ENCODE measurements at regions not wholly inside any gene's neighbourhood (a gene's known extent, or its start where the extent isn't known, plus 50 kb on each side); places are given as distances from the start of the nearest gene placed in this dataset.
"Not testable (repeated sequence)": the region's sequence is repeated elsewhere in the genome, so short reads cannot be mapped to it uniquely, and the experiment has no call there.

GRCh38 chr11:116666673-116667249, 106.0 kb downstream of the BUD13 start:
- not testable (repeated sequence) for DNase-seq

GRCh38 chr11:116665523-116665922, 107.3 kb downstream of the BUD13 start:
- no peak for DNase-seq

- no peak for DNase-seq
Observed at GRCh38 chr11:116661056-116661455, 111.7 kb downstream of the BUD13 start.

GRCh38 chr11:116660011-116660410, 112.8 kb downstream of the BUD13 start:
- DNase-seq = no peak

GRCh38 chr11:116658876-116659535, 113.8 kb downstream of the BUD13 start:
- no peak for DNase-seq

GRCh38 chr11:116657842-116658825, 114.7 kb downstream of the BUD13 start:
- DNase-seq = no peak

- DNase-seq = no peak
Observed at GRCh38 chr11:116656011-116656410, 116.8 kb downstream of the BUD13 start.

- no peak for DNase-seq
Observed at GRCh38 chr11:116654526-116654925, 118.3 kb downstream of the BUD13 start.

GRCh38 chr11:116653206-116653605, 119.6 kb downstream of the BUD13 start:
- DNase-seq = no peak

GRCh38 chr11:116651737-116652237, 121.0 kb downstream of the BUD13 start:
- no peak for DNase-seq

- no peak for DNase-seq
Observed at GRCh38 chr11:116651098-116651736, 121.6 kb downstream of the BUD13 start.

GRCh38 chr11:116650052-116650451, 122.7 kb downstream of the BUD13 start:
- DNase-seq = no peak

GRCh38 chr11:116649268-116649667, 123.5 kb downstream of the BUD13 start:
- DNase-seq = no peak

GRCh38 chr11:116648247-116649174, 124.3 kb downstream of the BUD13 start:
- no peak for DNase-seq

- DNase-seq = no peak
Observed at GRCh38 chr11:116647305-116648080, 125.3 kb downstream of the BUD13 start.

- no peak for DNase-seq
Observed at GRCh38 chr11:116646191-116646590, 126.6 kb downstream of the BUD13 start.

GRCh38 chr11:116644941-116645305, 127.9 kb downstream of the BUD13 start:
- no peak for DNase-seq

- no peak for DNase-seq
Observed at GRCh38 chr11:116644201-116644940, 128.4 kb downstream of the BUD13 start.

GRCh38 chr11:116643521-116643920, 129.3 kb downstream of the BUD13 start:
- DNase-seq = no peak

- DNase-seq = no peak
Observed at GRCh38 chr11:116642902-116643301, 129.9 kb downstream of the BUD13 start.

Measured in CD4-positive, alpha-beta T cell treated with Interleukin-17A for 4 hours (primary cell).